ENCODE measurements at regions not wholly inside any gene's neighbourhood (a gene's known extent, or its start where the extent isn't known, plus 50 kb on each side); places are given as distances from the start of the nearest gene placed in this dataset.
A peak's percentile ranks its signal among the peaks of the same experiment; 100 is the strongest.

DNA sequence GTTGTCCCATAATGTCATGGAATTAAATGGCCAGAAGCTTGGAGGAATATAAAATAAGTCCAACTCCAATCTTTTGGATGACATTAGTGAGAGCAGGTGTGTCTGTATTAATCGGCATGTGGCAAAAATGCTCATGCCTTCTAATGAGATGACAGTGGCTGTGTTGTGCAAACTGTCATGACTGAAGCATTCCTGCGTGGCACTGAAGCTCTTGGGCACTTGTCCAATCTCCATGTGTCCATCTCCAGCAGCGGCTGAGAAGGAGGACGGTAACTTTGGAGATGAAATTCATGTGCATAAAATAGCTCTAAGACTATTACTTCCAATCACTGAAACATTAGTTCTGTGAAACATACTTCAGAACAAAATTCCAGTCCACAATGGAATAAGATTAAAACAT lies 697.5 kb upstream of the GRAMD2B start:
- no peak for DNase-seq (ENCODE audit: low read depth)
- H3K4me3 ChIP-seq (ENCODE audit: low read depth, low read length), result no peak overlapping the region

DNA sequence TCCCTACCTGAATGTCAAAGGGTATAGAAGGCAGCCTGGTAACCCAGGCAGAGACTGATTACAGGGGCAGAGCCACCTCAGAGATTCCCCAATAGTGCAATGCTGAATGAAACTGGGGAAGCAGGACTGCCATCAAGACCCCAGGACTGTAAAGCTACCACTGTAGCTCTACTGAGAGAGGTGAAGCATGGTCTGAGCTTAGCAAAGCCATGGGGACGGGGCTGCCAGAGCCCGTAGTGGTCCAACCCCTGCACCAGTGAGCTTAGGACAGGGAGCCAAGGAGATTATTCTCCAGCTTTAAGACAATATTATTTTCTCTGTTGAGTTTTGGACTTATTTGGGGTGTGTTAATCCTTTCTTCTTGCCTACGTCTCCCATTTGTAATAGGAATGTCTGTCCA lies 679.3 kb upstream of the GRAMD2B start:
- no peak for DNase-seq (ENCODE audit: low read depth)
- no peak overlapping the region for H3K4me3 ChIP-seq (ENCODE audit: low read depth, low read length)

DNA sequence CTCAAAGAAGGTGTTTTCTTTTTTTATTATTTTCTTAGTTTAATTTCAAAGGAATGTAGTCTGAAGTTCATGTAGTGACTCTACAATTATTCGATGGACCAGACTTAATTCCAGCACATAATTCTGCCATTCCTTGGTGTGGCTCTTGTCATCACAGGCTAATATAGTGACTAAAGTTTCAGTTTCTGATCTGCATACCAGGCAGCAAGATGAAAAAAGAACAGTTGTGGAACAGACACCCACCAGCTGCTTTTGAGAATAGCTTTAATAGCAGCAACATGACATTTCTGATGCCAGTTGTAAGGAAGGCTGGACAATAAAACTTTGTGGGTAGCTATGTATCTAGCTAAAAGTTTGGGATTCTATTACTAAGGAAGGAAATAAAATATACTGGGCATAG lies 676.3 kb upstream of the GRAMD2B start:
- H3K4me3 ChIP-seq (ENCODE audit: low read depth, low read length), result no peak overlapping the region
- peak; percentile 4 for DNase-seq (ENCODE audit: low read depth)

DNA sequence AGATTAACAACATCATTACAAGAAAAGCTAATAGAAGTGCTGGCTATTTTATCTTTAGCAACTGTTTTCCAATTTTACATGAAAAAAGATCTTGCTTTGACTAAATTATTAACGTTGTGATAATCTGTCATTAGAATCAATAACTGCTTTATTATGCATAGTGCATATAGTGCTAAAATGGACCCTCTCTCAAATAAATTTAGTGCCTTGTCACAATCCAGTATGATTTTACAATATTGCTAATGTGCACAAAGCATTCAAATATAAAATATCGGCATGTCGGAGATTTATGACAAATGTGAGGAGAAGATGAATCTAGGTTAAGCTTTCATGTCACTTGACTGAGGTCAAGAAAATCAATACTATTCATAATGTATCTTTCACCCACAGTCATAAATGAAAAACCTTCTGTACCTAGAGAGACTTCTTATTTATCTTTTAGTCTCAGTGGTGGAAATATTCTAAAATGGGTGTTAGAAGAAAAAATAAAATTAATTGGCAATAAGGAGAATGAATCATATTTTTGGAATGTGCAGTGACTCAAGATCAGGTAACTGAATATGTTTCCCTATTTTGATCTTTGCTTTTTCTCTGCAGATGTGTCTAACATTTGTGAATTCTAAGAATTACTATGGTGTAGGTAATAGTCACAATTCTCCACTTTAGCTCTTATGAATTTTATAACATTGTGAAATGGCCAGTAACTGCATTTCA lies 672.9 kb upstream of the GRAMD2B start:
- H3K4me3 ChIP-seq (ENCODE audit: low read depth, low read length), result no peak overlapping the region

DNA sequence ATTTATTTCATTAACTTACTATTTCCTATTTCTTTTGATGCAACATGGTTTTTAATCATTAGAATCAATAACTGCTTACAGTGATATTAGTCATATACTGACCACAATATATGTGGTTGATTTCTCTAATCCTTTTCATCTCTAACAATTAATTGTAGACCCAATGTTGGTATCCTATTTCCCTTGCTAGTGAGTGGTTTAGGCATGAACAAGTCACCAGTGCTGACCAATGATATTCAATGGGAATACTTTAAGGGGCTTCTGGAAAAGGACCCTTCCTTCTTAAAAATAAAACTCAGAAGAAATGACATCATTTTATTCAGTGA lies 672.4 kb upstream of the GRAMD2B start:
- DNase-seq (ENCODE audit: low read depth), result no peak
- H3K4me3 ChIP-seq (ENCODE audit: low read depth, low read length), result no peak overlapping the region

More for the DNA sequence above, 672.9 kb upstream of the GRAMD2B start:
- no peak for DNase-seq (ENCODE audit: low read depth)

DNA sequence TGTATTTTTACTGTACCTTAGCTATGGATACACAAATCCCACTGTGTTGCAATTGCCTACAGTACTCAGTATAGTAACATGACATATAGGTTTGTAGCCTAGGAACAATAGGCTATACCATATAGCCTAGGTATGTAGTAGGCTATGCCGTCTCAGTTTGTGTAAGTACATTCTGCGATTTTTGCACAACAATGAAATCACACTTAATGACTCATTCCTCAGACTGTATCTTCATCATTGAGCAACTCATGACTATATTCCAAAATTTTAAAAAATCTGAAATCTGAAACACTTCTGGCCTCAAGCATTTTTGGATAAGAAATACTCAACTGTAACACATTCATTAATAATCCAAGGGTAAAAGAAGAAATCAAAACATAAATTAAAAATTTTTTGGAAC lies 666.8 kb upstream of the GRAMD2B start:
- DNase-seq (ENCODE audit: low read depth), result peak; percentile 13
- H3K4me3 ChIP-seq (ENCODE audit: low read depth, low read length), result no peak overlapping the region

DNA sequence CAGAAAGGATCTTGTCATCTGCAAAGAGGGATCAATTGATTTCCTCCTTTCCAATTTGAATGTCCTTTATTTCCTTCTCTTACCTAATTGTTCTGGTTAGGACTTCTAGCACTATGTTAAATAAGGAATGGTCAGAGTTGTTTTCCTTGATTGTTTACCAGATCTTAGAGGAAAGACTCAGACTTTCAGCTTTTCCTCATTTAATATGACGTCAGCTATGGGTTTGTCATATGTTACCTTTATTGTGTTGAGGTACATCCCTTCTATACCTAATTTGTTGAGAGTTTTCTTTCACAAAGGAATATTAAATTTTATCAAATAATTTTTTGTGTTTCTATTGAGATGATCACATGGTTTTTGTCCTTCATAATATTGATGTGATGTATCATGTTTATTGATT lies 656.5 kb upstream of the GRAMD2B start:
- H3K4me3 ChIP-seq (ENCODE audit: low read depth, low read length), result no peak overlapping the region
- DNase-seq (ENCODE audit: low read depth), result no peak

DNA sequence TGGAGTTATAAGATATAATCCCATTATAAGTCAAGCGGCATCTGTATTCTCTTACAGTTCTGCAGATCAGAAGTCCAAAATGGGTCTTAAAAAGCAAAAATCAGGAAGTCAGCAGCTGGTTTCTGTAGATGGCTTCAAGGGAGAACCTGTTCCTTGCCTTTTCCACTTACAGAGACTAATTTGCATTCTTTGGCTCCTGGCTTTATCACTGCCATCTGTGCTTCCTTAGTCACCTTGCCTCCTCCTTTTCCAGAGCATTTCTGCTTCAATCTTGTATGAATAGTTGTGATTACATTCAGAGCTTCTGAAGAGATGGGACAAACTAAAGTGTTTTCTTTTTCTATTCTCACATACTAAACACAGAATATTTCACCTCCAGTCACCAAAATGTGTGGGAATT lies 647.3 kb upstream of the GRAMD2B start:
- no peak overlapping the region for H3K4me3 ChIP-seq (ENCODE audit: low read depth, low read length)
- DNase-seq (ENCODE audit: low read depth), result no peak

DNA sequence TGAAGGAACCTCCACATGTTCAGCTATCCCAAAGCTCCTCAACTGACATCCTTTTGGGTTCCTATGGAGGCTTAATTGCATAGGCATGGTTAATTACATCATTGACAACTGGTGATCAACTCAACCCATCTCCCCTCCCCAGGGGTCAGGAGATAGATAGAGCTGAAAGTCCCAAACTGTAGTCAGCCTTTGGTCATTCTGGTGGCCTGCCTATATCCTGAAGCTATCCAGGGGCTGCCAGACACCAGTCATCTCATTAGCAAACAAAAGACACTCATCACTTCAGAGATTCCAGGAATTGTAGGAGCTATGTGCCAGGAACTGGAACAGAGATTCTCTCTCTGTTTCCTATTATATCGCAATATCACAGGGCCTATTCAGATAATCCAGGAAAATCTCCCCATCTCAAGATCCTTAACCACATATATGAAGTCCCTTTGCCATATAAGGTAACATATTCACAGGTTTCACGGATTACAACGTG lies 646.5 kb upstream of the GRAMD2B start:
- no peak for DNase-seq (ENCODE audit: low read depth)

DNA sequence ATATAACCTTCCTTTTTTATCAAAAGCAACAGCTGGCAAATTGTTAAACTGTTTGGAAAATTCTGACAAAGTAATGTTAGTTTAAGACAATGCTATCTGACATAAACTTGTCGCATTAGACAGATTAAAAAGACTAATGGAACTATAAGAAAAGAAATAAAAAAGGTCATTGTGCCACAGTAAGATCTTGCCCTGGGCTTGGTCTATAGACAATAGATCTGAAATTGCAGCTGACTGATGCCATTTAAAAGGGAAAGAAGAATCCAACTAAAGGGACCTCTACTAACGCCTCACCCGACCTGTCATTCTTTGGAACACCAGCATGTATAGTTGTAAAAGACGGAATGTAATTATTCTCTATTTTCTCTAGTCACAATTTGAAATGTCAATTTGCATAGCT lies 644.4 kb upstream of the GRAMD2B start:
- no peak for DNase-seq (ENCODE audit: low read depth)
- H3K4me3 ChIP-seq (ENCODE audit: low read depth, low read length), result no peak overlapping the region

More for the DNA sequence above, 646.5 kb upstream of the GRAMD2B start:
- no peak overlapping the region for H3K4me3 ChIP-seq (ENCODE audit: low read depth, low read length)

DNA sequence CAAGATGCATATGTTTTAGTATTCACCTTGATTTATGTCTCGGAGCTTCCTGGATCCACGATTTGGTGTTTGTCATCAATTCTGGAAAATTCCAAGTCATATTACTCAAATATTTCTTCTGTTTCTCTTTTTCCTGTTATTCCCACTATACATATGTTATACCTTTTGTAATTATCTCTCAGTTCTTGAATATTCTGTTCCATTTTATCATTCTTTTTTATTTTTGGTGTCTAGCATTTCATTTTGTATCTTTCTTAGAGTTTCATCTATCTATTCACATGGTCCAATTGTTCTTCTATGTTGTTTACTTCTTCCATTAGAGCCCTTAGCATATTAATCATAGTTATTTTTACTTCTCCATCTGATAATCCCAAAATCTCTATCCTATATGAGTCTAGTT lies 637.8 kb upstream of the GRAMD2B start:
- H3K4me3 ChIP-seq (ENCODE audit: low read depth, low read length), result no peak overlapping the region
- no peak for DNase-seq (ENCODE audit: low read depth)

DNA sequence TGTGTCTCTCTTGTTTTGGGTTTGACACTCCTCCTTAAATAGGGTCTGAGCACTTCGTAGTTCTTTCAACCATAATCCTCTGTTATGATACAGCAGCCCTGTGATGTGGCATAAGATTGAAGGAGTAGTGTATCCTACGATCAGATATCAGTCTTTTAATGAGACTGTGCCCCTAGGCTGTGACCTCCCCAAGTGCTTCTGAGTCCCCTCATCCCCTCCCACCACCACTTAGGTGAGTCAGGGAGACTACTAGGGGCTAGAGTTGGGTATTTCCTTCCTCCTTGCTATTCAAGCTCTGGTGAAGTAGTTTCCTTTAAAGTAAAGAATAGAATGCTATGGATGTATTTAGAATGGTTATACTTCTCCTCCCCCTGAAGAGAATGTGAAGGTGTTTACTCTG lies 637.2 kb upstream of the GRAMD2B start:
- DNase-seq (ENCODE audit: low read depth), result no peak
- no peak overlapping the region for H3K4me3 ChIP-seq (ENCODE audit: low read depth, low read length)

DNA sequence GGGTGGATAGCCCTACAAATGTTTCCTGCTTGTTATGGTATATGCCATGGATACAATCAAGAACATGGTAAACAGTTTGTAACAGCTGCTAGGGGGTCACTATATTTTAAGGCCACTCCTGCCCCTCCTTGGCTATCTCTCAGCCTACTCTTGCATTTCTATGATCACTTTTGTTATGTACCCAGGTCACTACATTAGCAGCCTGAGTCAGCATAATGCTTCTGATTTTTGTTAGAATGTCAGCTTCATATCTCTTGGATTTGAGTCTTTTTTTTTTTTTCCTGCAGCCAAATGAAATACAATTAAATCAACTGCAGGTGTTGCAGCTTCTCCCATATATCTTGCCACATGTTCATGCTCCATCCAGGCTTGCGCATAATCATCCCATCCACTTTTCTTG lies 629.7 kb upstream of the GRAMD2B start:
- H3K4me3 ChIP-seq (ENCODE audit: low read depth, low read length), result no peak overlapping the region
- DNase-seq (ENCODE audit: low read depth), result no peak

DNA sequence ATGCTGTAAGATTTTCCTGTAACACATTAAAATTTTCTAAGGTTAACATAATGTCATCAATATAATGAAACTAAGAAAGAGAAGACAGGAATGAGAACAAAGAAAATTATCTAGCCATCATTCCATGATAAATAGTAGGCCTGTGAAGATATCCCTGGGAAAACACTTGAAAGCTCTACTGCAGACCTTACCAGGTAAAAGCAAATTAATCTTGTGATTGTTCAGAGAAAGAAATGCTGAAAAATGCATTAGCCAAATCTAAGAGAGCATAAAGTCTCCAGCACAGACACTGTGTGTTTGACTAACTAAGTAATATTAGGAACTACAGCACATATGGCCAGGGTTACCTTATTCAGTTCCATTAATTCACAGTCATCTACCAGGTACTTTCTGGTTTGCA lies 628.3 kb upstream of the GRAMD2B start:
- H3K4me3 ChIP-seq (ENCODE audit: low read depth, low read length), result no peak overlapping the region
- no peak for DNase-seq (ENCODE audit: low read depth)

DNA sequence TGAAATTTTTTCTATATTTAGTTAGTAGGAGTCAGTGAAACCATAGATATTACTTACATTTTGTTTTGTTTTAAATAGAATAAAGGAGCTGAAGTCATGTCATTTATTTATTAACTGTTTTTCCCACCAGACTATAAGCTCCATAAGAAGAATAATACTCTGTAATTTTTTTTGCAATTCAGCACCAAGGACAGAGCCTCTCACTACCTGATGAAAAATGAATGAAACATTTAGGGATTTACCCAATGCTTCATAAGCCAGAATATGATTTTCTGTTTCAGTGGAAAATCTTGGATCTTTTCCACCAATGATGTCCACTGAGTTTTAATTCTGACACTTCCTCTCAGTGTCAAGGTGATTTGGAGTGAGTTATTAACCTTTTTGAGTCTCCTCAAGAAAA lies 624.9 kb upstream of the GRAMD2B start:
- peak; percentile 4 for DNase-seq (ENCODE audit: low read depth)
- no peak overlapping the region for H3K4me3 ChIP-seq (ENCODE audit: low read depth, low read length)

DNA sequence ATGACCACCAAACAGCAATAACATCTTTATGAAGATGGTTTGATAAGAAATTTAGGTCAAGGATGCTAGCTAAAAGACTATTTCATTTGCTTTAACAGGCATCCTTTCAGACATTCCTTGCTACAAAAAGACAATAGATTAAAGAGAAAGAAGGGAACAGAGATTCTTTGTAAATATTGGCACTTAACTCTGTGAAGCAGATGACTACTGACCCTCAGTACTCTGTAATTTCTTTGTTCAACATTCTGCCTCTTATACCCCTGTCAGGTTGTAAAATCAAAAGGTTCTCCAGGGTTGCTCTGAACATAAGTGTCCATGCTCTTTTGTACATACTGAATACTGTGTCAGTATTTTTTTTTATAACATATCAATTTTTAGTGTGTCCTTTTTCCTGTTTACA lies 610.6 kb upstream of the GRAMD2B start:
- H3K4me3 ChIP-seq (ENCODE audit: low read depth, low read length), result no peak overlapping the region
- DNase-seq (ENCODE audit: low read depth), result no peak

DNA sequence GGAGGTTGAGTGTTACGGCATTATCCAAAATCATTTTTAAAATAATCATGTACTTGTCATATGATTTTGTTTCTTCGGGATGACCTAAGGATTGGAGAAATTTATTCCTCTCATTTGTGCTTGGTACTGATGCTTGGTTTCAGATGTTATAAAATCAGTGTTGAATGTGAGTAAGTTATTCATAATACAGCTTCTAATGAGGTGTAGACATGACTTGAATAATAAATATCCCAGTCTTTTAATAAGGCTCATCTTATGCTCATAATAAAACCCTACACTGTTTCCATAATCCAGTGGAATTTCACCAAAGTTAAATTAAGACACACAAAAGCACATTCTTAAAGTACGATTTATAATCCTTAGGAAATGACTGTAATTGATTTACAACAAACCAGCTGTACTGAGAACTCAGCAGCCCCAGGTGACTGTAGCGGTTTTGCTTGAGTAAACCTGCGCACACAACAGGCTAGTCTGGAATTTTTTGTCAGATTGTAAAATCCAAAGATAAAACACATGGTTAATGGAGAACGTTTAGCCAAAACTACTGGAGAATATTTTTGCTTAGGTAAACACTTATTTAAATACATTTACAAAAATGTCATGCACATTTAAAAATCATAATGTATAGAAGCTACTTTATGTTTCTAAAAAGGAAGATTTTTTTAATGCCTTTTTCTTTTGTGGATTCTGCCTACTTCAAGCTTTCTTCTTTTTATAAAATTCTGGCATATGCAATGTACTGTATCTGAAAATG lies 609.8 kb upstream of the GRAMD2B start:
- no peak overlapping the region for H3K4me3 ChIP-seq (ENCODE audit: low read depth, low read length)
- DNase-seq (ENCODE audit: low read depth), result no peak

DNA sequence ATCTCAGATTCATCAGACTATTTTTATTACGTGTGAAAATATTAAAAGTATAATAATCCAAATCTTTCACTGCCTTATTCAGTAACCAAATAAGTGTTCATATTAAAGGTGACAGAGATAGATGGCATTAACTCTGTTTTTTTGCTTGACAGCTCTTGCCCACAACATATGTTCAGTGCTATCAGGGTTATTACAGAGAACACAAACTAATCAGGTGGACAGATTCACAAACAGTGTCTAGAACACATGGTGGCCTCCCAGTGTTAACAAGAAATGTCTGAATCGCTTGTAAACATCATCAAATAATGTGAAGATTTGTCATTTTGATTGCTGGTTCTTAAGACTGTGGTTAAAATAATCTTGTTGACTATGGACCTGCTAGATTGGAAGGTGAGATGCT lies 609.1 kb upstream of the GRAMD2B start:
- DNase-seq (ENCODE audit: low read depth), result no peak
- no peak overlapping the region for H3K4me3 ChIP-seq (ENCODE audit: low read depth, low read length)

DNA sequence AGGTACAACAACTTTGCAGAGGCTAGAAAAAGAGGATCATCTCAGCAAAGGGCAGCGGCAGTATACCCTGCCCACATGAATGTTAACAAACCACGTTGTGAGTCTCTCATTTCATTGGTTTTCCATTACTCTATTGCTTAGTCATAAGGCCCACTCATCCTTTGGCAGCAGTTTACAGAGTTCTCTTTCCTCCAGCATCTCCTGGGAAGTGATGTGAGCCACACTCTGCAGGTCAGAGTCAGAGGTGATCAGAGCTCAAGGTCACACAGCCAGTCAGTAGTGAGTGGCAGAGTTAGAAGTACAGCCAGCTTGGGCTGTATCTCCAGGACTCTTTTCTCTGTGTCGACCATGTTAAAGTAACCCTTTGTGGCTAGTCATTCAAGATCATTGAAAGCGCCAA lies 599.6 kb upstream of the GRAMD2B start:
- DNase-seq (ENCODE audit: low read depth), result peak; percentile 32
- no peak overlapping the region for H3K4me3 ChIP-seq (ENCODE audit: low read depth, low read length)

DNA sequence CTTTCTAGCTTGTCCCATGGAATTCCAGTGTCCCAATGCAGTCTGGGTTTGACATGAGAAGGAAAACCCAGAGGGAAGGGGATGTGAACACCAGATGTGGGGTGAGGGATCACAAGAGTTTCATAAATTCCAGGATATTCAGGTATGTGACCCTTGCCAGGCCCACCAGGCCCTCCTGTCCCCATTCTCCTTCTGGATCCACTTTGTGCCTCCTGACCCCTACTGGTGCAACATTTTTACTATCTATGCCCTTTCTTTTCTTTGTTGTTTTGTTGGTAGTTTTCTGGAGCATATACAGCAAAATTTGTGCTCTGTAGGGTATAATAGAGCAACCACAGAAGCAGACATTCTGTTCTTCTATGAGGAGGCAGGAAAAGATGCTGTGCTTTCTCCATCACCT lies 597.0 kb upstream of the GRAMD2B start:
- no peak overlapping the region for H3K4me3 ChIP-seq (ENCODE audit: low read depth, low read length)
- no peak for DNase-seq (ENCODE audit: low read depth)

DNA sequence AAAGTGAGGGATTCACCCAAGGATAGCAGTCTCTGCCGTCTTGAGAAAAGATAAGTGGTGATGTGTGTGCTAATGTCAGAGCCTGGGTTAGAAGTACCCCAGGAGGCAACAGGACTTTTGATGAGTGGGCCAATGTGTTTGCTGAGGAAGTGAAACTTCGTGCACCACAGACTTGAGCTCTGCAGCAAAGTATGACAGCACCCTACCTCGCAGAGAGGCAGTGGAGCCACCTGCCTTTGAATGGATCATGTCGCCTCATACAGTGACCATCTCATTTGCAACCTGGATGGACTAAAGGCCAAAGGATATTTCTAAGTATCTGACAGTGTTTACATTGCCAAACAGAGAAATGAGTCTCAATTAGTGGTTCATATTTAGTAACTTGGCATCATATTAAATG lies 593.9 kb upstream of the GRAMD2B start:
- DNase-seq (ENCODE audit: low read depth), result no peak
- no peak overlapping the region for H3K4me3 ChIP-seq (ENCODE audit: low read depth, low read length)

Measured in skeletal muscle cell (primary cell).